Transverse colon (tissue), 3 donors: ENCODE measurements at regions not wholly inside any gene's neighbourhood (a gene's known extent, or its start where the extent isn't known, plus 50 kb on each side); places are given as distances from the start of the nearest gene placed in this dataset.
"Not testable (repeated sequence)": the region's sequence is repeated elsewhere in the genome, so short reads cannot be mapped to it uniquely, and the experiment has no call there.

Experiments used
- POLR2A ChIP-seq: fragments of 450-650 bp; IDR thresholded peaks from one replicate; pipeline ENCODE4 v1.6.1; 2016; ENCODE audit warnings: antibody characterized with exemption, mild to moderate bottlenecking, moderate library complexity
- TF ChIP-seq, protein P1 (sequence below), 5 experiments: fragments of 200-600 bp in 3 of 5; fragments of 450-650 bp in 2 of 5; sonication (generic) in 3 of 5; IDR thresholded peaks; 1 replicate in 2 of 5; 2 replicates in 3 of 5; pipeline ENCODE4 v1.5.1; 2016 to 2017; ENCODE audit warnings: antibody characterized with exemption in 5 of 5, inconsistent platforms in 3 of 5, mild to moderate bottlenecking in 2 of 5, moderate library complexity in 1 of 5

DNA sequence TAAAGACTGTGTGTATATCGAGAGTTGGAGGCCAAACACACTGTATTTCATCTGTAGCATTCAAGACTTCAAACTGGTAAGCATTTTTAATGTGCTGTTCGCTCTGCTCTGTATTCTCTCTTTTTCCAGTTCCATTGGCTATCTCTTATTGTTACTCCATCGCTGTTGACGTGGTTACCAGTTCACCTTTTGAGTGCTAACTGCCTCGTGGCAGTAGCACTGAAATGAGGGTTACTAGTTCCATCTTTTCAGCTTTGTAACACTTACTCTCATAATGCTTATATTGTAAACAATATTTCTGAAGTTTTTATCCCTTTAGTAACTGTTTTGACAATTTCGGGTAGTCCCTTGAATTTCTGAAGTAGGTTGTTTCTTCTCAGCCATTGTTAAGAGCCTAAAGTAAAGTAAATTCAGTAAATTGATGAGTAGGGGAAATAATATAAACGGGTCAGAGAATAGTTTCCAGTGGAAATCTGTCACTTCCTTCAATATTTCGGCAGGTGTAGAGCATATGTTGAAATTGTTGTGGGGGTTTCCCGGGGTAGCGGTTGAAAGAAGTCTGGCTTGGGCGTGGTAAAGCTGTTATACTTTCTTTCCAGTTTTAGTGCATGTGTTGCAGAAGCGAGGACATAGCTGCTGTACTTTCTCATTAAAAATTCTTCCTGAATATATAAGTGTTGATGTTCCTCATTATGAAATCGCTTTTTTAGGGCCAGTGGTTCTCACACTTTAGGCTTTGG is 175.7 kb upstream of the GOLGA6L22 start:
- TF ChIP-seq, protein P1, sequence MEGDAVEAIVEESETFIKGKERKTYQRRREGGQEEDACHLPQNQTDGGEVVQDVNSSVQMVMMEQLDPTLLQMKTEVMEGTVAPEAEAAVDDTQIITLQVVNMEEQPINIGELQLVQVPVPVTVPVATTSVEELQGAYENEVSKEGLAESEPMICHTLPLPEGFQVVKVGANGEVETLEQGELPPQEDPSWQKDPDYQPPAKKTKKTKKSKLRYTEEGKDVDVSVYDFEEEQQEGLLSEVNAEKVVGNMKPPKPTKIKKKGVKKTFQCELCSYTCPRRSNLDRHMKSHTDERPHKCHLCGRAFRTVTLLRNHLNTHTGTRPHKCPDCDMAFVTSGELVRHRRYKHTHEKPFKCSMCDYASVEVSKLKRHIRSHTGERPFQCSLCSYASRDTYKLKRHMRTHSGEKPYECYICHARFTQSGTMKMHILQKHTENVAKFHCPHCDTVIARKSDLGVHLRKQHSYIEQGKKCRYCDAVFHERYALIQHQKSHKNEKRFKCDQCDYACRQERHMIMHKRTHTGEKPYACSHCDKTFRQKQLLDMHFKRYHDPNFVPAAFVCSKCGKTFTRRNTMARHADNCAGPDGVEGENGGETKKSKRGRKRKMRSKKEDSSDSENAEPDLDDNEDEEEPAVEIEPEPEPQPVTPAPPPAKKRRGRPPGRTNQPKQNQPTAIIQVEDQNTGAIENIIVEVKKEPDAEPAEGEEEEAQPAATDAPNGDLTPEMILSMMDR (IDR thresholded peaks at IDR 0.05): not testable (repeated sequence)
- TF ChIP-seq POLR2A: not testable (repeated sequence)
